ENCODE measurements at regions not wholly inside any gene's neighbourhood (a gene's known extent, or its start where the extent isn't known, plus 50 kb on each side); places are given as distances from the start of the nearest gene placed in this dataset.

DNA sequence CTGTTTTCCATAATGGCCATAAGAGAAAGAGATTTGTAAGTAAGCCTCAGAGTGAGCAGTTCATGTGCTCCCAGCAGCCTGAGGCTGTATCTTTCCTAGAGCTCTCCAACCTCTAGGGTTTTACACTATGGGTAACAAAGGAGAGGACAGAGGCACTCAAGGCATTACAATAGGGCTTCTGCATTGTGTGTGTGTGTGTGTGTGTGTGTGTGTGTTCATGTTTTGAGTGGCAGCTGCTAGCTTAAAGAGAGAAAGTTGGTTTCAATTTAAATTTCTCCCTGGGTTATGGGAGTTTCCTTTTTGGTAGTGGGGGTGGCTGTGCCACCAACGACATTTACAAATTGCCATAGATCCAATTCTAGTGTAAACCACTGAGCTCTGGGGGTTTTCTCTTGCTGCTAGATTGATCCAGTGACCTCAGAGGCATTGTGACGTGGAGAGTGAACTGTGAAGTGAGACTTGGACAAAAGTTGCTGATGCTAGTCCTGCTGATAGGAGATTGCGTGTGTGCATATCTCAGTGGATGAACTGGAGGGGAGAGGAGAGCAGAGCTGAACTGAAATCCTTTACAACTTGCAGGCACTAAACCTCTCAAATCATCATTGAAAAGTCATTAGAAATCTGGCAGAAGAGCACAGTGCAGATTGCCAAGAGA lies 67.2 kb upstream of the OLFM4 start:
- no peak for TF ChIP-seq ELF4 (IDR thresholded peaks at IDR 0.05)
- ChIA-PET POLR2A (no interaction called here), CTCF (no interaction called here)
- no peak for DNase-seq (ENCODE audit: extremely low spot score)

DNA sequence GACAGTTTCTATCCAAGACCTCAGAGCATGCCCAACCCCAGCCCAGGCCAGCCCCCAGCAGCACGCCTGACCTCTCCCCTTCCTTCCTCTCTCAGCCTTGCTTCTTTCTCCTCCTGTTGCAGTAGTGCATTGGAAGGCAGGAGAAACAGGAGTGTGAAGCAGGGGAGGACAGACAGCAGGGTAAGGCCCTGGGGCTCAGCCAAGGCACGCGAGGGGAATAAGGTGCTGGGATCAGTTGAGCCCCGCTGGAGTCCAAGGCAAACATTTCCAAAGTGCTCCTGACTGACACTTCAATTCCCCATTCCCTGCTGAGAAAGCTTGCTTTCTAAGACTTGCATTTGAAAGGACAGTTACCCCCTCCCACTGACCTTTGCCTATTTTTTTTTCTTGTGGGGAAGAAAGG lies 73.1 kb upstream of the OLFM4 start:
- ChIA-PET CTCF (no interaction called here), POLR2A (no interaction called here)
- no peak for TF ChIP-seq FOXK2 (IDR thresholded peaks at IDR 0.05)
- no peak for TF ChIP-seq LEF1 (IDR thresholded peaks at IDR 0.05; ENCODE audit: borderline replicate concordance)
- TF ChIP-seq FOXA1 (IDR thresholded peaks at IDR 0.05), result no peak
- TF ChIP-seq SP1 (IDR thresholded peaks at IDR 0.05), result no peak
- TF ChIP-seq SUZ12 (IDR thresholded peaks at IDR 0.05), result no peak
- no peak for TF ChIP-seq ARNT (IDR thresholded peaks at IDR 0.05)
- TF ChIP-seq, protein P1, sequence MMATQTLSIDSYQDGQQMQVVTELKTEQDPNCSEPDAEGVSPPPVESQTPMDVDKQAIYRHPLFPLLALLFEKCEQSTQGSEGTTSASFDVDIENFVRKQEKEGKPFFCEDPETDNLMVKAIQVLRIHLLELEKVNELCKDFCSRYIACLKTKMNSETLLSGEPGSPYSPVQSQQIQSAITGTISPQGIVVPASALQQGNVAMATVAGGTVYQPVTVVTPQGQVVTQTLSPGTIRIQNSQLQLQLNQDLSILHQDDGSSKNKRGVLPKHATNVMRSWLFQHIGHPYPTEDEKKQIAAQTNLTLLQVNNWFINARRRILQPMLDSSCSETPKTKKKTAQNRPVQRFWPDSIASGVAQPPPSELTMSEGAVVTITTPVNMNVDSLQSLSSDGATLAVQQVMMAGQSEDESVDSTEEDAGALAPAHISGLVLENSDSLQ (IDR thresholded peaks at IDR 0.05), result peak; percentile 49
- no peak for DNase-seq (ENCODE audit: extremely low spot score)

DNA sequence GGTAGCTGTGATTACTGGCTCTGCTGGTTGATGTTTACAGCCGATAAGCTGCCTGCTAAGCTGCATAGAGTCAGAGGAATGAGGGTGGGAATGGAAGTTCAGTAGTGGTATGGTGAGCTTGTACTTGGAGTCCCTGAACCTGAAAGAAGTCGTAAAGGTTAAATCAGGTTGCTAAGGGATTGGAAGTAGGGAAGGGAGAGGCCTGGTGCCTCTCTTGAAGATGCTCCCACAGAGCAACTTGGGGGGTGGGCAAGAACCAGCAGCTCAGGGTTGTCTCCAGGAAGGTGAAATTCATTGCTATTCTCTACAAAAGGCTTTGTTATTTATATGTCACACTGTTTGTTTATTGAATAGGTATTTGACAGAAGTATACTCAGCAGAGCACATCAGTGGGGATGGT lies 73.8 kb upstream of the OLFM4 start:
- DNase-seq (ENCODE audit: extremely low spot score), result no peak
- ChIA-PET POLR2A (no interaction called here), CTCF (interaction anchor here (1.9 kb wide), 1 partner anchor 13 kb away, joined by 7 read pairs; no protein-coding TSS in a partner anchor)
- no peak for TF ChIP-seq FOXA1 (IDR thresholded peaks at IDR 0.05)
- TF ChIP-seq NFRKB (IDR thresholded peaks at IDR 0.05), result no peak
- no peak for TF ChIP-seq SP1 (IDR thresholded peaks at IDR 0.05)
- no peak for TF ChIP-seq ARNT (IDR thresholded peaks at IDR 0.05)
- no peak for TF ChIP-seq L3MBTL2 (conservative IDR thresholded peaks at IDR 0.05)
- no peak for TF ChIP-seq LEF1 (IDR thresholded peaks at IDR 0.05; ENCODE audit: borderline replicate concordance)
- TF ChIP-seq SUZ12 (IDR thresholded peaks at IDR 0.05), result no peak
- no peak for TF ChIP-seq FOXM1 (IDR thresholded peaks at IDR 0.05; ENCODE audit: borderline replicate concordance)
- TF ChIP-seq, protein P1 (IDR thresholded peaks at IDR 0.05), result no peak
- TF ChIP-seq ELF4 (IDR thresholded peaks at IDR 0.05), result no peak
- TF ChIP-seq FOXK2 (IDR thresholded peaks at IDR 0.05), result no peak
- no peak for TF ChIP-seq CTBP1 (IDR thresholded peaks at IDR 0.05; ENCODE audit: borderline replicate concordance)
- TF ChIP-seq HDGF (IDR thresholded peaks at IDR 0.05; ENCODE audit: borderline replicate concordance), result no peak
- no peak for TF ChIP-seq ZNF384 (IDR thresholded peaks at IDR 0.05)
- no peak for TF ChIP-seq TARDBP (IDR thresholded peaks at IDR 0.05)
- TF ChIP-seq BHLHE40 (IDR thresholded peaks at IDR 0.05; ENCODE audit: borderline replicate concordance), result no peak

DNA sequence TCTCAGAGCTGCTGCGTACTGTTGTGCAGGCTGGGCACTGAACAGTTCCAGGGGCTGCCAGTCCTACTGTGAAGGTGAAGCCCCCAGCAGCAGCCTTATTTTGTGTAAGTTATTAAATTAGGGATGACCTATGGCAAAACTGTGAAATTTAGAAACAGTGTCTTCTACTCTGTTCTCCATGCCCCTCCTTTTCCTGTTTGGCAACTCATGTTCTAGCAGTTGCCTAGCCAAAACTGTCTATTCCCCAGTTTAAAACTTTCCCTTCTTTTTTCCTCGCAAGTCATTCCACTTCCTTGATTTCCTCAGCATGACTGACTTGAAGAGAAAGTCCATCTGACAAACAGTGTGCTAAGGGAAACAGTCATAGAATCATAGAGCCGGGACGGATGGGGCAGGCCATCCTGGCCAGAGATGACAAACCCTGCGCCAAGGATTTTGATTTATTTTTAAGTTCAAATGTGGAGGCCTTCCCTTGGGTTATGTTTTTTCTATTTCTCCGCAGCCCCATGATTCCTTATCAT lies 78.1 kb upstream of the OLFM4 start:
- TF ChIP-seq ELF4 (IDR thresholded peaks at IDR 0.05), result no peak
- no peak for TF ChIP-seq ZNF384 (IDR thresholded peaks at IDR 0.05)
- TF ChIP-seq SP1 (IDR thresholded peaks at IDR 0.05), result no peak
- TF ChIP-seq LEF1 (IDR thresholded peaks at IDR 0.05; ENCODE audit: borderline replicate concordance), result no peak
- no peak for TF ChIP-seq L3MBTL2 (conservative IDR thresholded peaks at IDR 0.05)
- no peak for TF ChIP-seq ARNT (IDR thresholded peaks at IDR 0.05)
- TF ChIP-seq SUZ12 (IDR thresholded peaks at IDR 0.05), result no peak
- TF ChIP-seq CTBP1 (IDR thresholded peaks at IDR 0.05; ENCODE audit: borderline replicate concordance), result no peak
- no peak for TF ChIP-seq NFRKB (IDR thresholded peaks at IDR 0.05)
- TF ChIP-seq TARDBP (IDR thresholded peaks at IDR 0.05), result no peak
- TF ChIP-seq, protein P1 (IDR thresholded peaks at IDR 0.05), result no peak
- TF ChIP-seq FOXA1 (IDR thresholded peaks at IDR 0.05), result no peak
- POLR2A ChIA-PET, result no interaction called here
- no peak for DNase-seq (ENCODE audit: extremely low spot score)
- CTCF ChIA-PET, result no interaction called here

DNA sequence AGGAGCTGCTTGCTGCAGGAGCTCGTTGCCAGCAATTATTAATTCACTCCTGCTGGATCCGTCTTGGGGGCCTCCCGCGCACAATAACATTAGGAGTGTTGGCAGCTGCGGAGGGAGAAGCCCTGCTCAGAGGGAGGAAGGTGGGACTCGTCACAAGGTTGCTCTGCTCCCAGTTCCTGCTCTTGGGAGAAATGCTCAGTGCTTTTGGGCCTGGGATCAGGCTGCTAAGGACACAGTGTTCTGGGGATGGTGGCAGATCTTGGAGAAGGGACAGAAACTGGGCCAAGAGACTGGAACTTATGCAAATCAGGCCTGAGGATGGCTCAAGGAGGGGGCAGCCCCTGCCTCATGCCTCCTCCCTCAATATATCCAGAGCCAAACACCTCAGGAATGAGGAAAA lies 78.9 kb upstream of the OLFM4 start:
- ChIA-PET POLR2A (no interaction called here), CTCF (no interaction called here)
- no peak for TF ChIP-seq CTBP1 (IDR thresholded peaks at IDR 0.05; ENCODE audit: borderline replicate concordance)
- TF ChIP-seq, protein P1 (IDR thresholded peaks at IDR 0.05), result no peak
- no peak for TF ChIP-seq HDGF (IDR thresholded peaks at IDR 0.05; ENCODE audit: borderline replicate concordance)
- TF ChIP-seq SUZ12 (IDR thresholded peaks at IDR 0.05), result no peak
- no peak for TF ChIP-seq BHLHE40 (IDR thresholded peaks at IDR 0.05; ENCODE audit: borderline replicate concordance)
- TF ChIP-seq L3MBTL2 (conservative IDR thresholded peaks at IDR 0.05), result no peak
- no peak for TF ChIP-seq LEF1 (IDR thresholded peaks at IDR 0.05; ENCODE audit: borderline replicate concordance)
- TF ChIP-seq ARNT (IDR thresholded peaks at IDR 0.05), result no peak
- TF ChIP-seq NFRKB (IDR thresholded peaks at IDR 0.05), result no peak
- no peak for TF ChIP-seq TARDBP (IDR thresholded peaks at IDR 0.05)
- no peak for DNase-seq (ENCODE audit: extremely low spot score)

DNA sequence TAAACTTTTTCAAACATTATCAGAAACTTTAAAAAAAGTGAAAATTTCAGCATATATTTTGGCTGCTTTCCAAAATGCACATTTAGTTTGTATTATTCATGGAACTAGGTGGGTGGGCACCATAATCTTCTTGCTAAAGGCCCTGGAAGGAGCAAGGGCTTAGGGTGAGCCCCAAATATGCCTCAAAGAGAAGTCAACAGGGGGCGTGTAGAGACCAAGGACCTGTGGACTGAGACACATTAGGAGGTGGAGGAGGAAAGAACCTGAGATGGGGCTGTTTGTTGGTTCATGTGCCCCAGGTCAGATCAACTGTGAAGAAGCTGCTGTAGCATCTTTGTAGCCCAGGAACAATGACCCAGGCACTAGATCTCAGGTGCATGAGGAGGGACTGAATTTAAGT lies 79.6 kb upstream of the OLFM4 start:
- DNase-seq (ENCODE audit: extremely low spot score), result no peak
- TF ChIP-seq TARDBP (IDR thresholded peaks at IDR 0.05), result no peak
- no peak for TF ChIP-seq ELF4 (IDR thresholded peaks at IDR 0.05)
- ChIA-PET CTCF (no interaction called here), POLR2A (no interaction called here)
